Right lobe of liver (tissue), 6 donors: ENCODE measurements at regions not wholly inside any gene's neighbourhood (a gene's known extent, or its start where the extent isn't known, plus 50 kb on each side); places are given as distances from the start of the nearest gene placed in this dataset.

ENCODE experiments used
- ATAC-seq, 4 donors: fragments of 200-7000 bp; cut with Tn5 transposase; one replicate each; pipeline ENCODE4 v1.9.1; 2020; ENCODE audit warnings: mild to moderate bottlenecking in 4 of 4, moderate library complexity in 4 of 4
- DNase-seq, 3 donors: peaks; one replicate each; pipeline ENCODE4 v3.0.0-alpha.2; 2020
- H3K27ac ChIP-seq, 3 donors: fragments of 200-600 bp; one replicate each; pipeline ENCODE4 v1.8.0; 2022
- H3K27me3 ChIP-seq, 2 donors: fragments of 200-600 bp; one replicate each; pipeline ENCODE4 v1.8.0; 2022
- H3K36me3 ChIP-seq, 4 donors: fragments of 200-600 bp; sonication (generic) in 1 of 4; one replicate each; pipeline versions ENCODE4 v1.5.1 to v1.8.0; 2017 to 2022; ENCODE audit warnings: control low read depth in 1 of 4
- H3K4me1 ChIP-seq, 4 donors: fragments of 200-600 bp; sonication (generic) in 1 of 4; one replicate each; pipeline versions ENCODE4 v1.5.1 to v1.8.0; 2017 to 2022; ENCODE audit warnings: control low read depth in 1 of 4
- H3K4me3 ChIP-seq, 3 donors: fragments of 200-600 bp; one replicate each; pipeline ENCODE4 v1.8.0; 2022
- H3K9me3 ChIP-seq, 4 donors: fragments of 200-600 bp; sonication (generic) in 1 of 4; one replicate each; pipeline versions ENCODE4 v1.5.1 to v1.8.0; 2017 to 2022; ENCODE audit warnings: control low read depth in 1 of 4
- CTCF ChIP-seq, 4 donors: fragments of 200-600 bp in 3 of 4; fragments of 450-650 bp in 1 of 4; IDR thresholded peaks; one replicate each; pipeline versions ENCODE4 v1.5.1 to v1.8.0; 2016 to 2022; ENCODE audit warnings: antibody characterized with exemption in 4 of 4, mild to moderate bottlenecking in 2 of 4
- POLR2A ChIP-seq: fragments of 450-650 bp; IDR thresholded peaks from one replicate; pipeline ENCODE4 v1.6.1; 2017; ENCODE audit warnings: antibody characterized with exemption, mild to moderate bottlenecking
- WGBS: methylation state at CpG from one replicate; pipeline ENCODE4 v1.1.6; 2018; ENCODE audit warnings: low coverage, low lambda C conversion rate; ENCODE audit not compliant: insufficient coverage; ENCODE audit errors: missing lambda C conversion rate; 5-methylcytosine and 5-hydroxymethylcytosine counted together
- intact Hi-C, 2 donors: fragments of 100-400 bp; cut with DNase I; formaldehyde crosslinking; loops; one replicate each; pipeline versions ENCODE4 v1.11.2 to v1.14.1; 2022
- donor health status: DM: no; HTN: yes; CAD: no.
- donor health status: DM: no; HTN: no; CAD: no.
- donor health status: DM: no; HTN: no; CAD: no.
- donor health status: DM: no; HTN: yes; CAD: no.
- donor health status: DM: no; HTN: yes; CAD: no.

DNA sequence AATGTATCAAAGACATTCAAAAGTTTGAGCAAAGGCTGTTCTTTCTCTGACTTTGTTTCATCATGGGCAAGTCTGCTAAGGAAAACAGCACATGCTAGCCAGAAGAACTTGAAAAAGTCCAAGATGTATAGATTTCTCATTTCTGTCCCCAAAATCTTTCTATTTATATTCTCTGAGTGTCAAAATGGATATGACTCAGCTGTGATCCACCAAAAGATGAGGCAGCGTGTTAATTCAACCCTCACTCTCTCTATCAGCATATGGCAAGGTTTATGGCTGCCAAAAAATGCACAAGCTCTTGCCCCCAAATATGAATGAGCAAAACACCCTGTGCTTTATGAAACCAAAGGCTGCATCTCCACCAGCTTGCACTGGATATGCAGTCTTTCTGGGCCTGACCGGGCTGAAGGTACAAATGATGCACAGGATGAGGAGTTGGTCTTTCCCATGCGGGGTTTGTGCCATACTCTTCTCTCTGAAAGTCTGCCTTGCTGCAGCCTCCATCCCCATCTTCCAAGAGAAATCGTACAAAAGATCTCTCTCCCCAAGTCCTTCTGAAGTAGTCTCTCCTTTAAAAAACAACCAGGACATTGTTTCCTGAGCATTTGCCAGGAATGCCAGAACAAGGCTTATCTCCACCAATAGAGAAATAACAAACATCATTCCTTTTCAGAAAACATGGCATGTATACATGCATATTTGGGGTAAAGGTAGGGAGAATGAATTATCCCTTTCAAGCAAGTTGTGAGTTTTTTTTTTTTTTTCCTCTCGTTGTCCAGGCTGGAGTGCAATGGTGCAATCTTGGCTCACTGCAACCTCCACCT lies 203.4 kb downstream of the TMX1 start:
- Histone ChIP-seq H3K27ac (no peak overlapping the region), H3K27me3 (no peaks in the 10 kb centered on the region), H3K4me3 (no peak overlapping the region), H3K4me1 (peaks cover 0 to 3% (median 1%) of the 10 kb centered on the region in 4 donors), H3K9me3 (no peaks in the 10 kb centered on the region), H3K36me3 (no peaks in the 10 kb centered on the region)
- WGBS, result 71% methylated on average over 4 of the region's 5 CpGs
- TF ChIP-seq POLR2A (no peak), CTCF (IDR thresholded peaks at IDR 0.05) (no peak)
- ATAC-seq (no peak), DNase-seq (no peak)
- intact Hi-C loops, result no loop called here

- WGBS, result 76% methylated on average over 7 of the region's 9 CpGs
- no peak for DNase-seq
Observed at GRCh38 chr14:51444353-51445000, 204.4 kb downstream of the TMX1 start.

DNA sequence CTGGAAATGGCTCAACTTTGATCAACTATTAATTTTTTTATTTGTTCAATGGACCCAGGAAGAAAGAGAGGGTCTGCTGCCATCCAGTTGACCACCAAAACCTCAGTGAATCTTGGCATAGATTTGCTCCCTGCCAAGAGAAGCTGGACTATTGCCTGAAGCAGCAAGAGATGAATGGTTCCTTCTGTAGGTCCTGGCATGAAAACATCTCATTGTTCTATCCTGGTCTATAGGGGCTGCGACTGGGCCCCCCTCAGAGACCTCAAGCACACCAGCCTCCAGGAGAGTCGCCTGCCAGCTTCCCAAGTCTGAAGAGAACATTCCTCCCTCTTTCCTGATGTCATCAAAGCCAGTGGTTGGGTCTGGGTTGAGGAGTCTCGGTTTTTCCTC lies 204.9 kb downstream of the TMX1 start:
- Histone ChIP-seq H3K4me1 (peaks cover 0 to 15% (median 8%) of the 10 kb centered on the region in 4 donors), H3K27me3 (no peaks in the 10 kb centered on the region), H3K36me3 (no peaks in the 10 kb centered on the region), H3K4me3 (no peak overlapping the region), H3K9me3 (no peaks in the 10 kb centered on the region), H3K27ac (no peak overlapping the region)
- intact Hi-C loops, result no loop called here
- TF ChIP-seq POLR2A (no peak), CTCF (IDR thresholded peaks at IDR 0.05) (no peak)
- DNase-seq (no peak), ATAC-seq (no peak)
- WGBS, result 84% methylated on average over 3 of the region's 3 CpGs

More at GRCh38 chr14:51444353-51445000, 204.4 kb downstream of the TMX1 start:
- Histone ChIP-seq H3K4me3 (no peak overlapping the region), H3K9me3 (no peaks in the 10 kb centered on the region), H3K4me1 (peaks cover 0 to 14% (median 8%) of the 10 kb centered on the region in 4 donors), H3K36me3 (no peaks in the 10 kb centered on the region), H3K27me3 (no peaks in the 10 kb centered on the region), H3K27ac (no peak overlapping the region)
- intact Hi-C loops, result no loop called here
- TF ChIP-seq POLR2A, result no peak
- TF ChIP-seq CTCF (IDR thresholded peaks at IDR 0.05), result no peak
- ATAC-seq, result no peak

DNA sequence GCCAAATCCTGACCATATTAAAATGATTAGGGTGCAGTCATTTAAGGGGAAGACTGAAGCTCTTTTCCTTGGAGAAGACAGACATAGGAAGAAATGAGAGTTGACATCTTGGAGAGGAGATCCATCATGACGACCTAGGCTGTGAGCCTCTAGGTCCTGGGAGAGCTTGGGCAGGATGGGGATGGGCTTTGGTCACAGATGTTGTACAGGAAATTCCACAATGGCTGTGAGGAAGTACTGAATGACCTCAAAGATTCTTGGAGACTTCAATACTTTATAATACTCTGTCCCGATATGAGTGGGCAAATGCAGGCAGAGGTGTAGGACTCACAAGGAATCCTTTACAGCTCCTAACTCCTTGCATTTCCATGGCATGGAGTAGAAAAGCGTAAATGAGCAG lies 204.9 kb upstream of the FRMD6 start:
- no peaks in the 10 kb centered on the region for H3K27me3 ChIP-seq
- DNase-seq (no peak), ATAC-seq (no peak)
- no peaks in the 10 kb centered on the region for H3K36me3 ChIP-seq
- H3K27ac ChIP-seq, result no peak overlapping the region
- H3K4me1 ChIP-seq, result peaks cover 0 to 15% (median 8%) of the 10 kb centered on the region in 4 donors
- H3K4me3 ChIP-seq, result no peak overlapping the region
- intact Hi-C loops, result no loop called here
- H3K9me3 ChIP-seq, result no peaks in the 10 kb centered on the region
- TF ChIP-seq CTCF (IDR thresholded peaks at IDR 0.05), result no peak
- TF ChIP-seq POLR2A, result no peak
- WGBS, result 82% methylated on average over 3 of the region's 3 CpGs
